ENCODE measurements at regions not wholly inside any gene's neighbourhood (a gene's known extent, or its start where the extent isn't known, plus 50 kb on each side); places are given as distances from the start of the nearest gene placed in this dataset.
A peak's percentile ranks its signal among the peaks of the same experiment; 100 is the strongest.

DNA sequence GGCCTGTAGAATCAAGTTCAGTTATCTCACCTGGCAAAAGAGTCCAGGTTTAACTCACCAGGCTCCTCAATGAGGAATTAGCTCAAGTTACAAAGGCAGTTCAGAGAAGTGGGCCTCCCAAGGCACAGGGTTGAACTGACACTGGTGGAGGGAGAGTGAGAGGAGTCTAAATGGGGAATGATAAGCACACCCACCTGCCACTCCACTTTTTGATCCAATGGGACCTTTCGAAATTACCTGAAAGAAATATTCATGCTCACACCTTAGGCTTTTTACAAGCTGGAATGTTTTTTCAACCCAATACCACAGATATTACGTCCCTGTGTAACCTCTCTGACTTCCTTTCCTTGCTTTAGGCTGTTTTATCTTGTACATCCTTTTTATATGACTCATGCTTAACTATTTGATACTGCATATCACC lies 642.7 kb upstream of the TENM4 start:
- no peak for ATAC-seq
- DNase-seq (ENCODE audit: missing footprints) = no peak
- intact Hi-C loops (cut with DNase I) = no loop called here

DNA sequence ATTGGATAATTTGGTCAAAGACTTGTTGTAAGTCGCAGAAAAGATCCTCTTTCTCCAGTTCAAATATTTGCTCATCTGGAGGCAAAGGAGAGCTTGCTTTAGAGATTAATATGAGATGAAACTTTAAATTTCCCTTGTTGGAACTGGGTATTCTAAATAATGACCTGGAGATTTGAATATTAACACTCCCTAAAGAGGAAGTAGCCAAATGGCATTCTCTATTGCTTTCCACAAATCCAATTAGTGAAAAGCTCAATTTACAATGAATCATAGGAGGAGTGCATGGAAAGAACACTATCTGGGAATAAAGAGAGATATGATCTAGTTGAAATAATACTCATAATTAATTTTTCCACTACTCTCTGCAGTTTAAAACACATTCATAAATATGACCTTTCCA lies 641.6 kb upstream of the TENM4 start:
- DNase-seq (ENCODE audit: missing footprints) (no peak), ATAC-seq (no peak)
- intact Hi-C loops (cut with DNase I) = no loop called here

DNA sequence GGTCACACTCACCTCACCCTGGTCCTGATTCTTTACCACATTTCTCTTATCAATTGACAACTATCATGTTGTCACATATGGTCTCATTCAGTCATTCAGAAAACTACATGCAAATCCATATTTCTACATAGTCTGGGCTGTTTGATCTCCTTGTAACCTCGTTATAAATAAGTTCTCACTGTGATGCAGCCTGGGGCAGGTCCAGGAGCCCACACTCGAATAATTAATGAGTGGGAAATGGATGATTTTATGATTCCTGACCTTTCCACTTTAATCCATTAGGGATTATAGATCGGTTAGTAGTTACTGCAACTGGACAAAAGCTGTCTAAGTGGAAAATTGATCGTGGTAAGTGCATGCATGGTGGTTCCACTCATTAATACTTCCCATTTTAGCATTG lies 636.3 kb upstream of the TENM4 start:
- intact Hi-C loops (cut with DNase I) = no loop called here
- DNase-seq (ENCODE audit: missing footprints) = no peak
- no peak for ATAC-seq

DNA sequence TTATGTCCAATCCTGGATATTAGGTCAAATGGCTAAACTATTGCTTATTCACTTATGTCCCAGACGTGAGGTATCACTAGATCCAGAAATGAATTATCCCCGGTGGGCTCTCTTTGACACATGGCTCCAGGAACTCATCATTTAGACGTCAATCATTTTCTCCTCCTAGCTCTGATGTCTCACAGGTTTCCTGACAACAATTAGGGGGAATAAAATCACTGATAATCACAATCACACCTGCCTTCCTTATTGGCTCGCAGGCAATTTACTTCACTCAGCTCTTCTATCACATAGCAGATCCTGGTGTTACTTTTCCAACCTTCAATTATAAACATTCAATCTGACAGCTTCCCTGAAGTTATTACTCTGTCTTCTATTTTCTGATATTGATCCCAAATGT lies 634.0 kb upstream of the TENM4 start:
- DNase-seq (ENCODE audit: missing footprints) (no peak), ATAC-seq (no peak)
- intact Hi-C loops (cut with DNase I) = no loop called here

DNA sequence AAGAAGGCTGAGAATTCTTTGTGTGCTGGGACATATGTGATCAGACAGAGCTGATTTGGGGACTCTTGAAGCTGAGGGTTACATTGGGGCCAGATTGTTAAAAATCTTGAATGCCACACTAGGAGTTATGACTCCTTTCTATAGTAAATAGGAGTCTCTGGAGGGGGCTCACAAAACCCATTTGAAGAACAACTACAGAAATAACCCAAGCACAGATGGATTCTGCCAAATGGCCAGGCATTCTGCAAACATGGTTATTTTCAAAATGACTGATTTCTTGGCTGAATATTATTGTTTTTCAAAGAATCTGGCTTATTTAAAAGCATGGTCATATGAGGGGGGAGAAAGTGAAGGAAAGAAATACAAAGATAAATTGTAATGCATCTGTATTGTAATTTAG lies 625.5 kb upstream of the TENM4 start:
- intact Hi-C loops (cut with DNase I) = no loop called here
- ATAC-seq = no peak
- no peak for DNase-seq (ENCODE audit: missing footprints)

DNA sequence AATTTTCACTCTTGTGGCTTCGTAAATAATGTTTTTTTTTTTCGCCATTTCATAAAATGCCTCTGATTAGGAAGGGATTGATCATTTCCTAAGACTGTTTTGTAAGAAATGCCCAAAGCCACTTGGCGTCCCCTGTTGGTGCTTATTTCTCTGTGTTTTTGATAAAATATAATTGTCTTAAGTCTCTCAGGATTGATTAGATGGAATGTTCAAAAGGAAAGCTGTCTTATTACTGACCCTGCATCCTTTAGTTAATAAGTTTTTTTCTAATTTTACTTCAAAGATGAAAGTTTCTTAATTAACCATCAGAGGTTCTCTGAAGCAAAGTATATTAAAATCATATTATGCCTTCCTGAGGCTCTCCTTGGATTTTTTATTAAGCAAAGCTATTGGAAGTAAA lies 624.3 kb upstream of the TENM4 start:
- ATAC-seq (no peak), DNase-seq (ENCODE audit: missing footprints) (no peak)
- intact Hi-C loops (cut with DNase I) = no loop called here

DNA sequence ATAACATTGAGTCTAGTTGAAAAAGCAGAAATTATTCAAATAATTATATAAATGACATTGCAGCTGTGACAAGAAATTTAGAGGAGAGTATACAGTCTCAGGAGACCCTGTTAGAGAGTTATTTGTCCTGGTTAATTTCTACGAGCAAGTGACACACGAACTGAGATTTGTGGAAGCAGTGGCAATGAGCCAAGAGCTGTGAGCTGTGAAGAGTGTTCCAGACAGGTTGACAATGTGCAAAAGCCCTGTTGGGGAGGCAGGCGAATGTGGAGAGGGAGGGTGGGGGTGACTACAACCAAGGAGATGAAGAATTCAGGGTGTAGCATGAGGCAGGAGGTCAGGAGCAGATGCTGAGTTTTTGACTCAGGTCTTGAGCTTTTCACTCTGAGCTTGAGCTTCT lies 620.2 kb upstream of the TENM4 start:
- DNase-seq (ENCODE audit: missing footprints) (no peak), ATAC-seq (no peak)
- intact Hi-C loops (cut with DNase I) = no loop called here

DNA sequence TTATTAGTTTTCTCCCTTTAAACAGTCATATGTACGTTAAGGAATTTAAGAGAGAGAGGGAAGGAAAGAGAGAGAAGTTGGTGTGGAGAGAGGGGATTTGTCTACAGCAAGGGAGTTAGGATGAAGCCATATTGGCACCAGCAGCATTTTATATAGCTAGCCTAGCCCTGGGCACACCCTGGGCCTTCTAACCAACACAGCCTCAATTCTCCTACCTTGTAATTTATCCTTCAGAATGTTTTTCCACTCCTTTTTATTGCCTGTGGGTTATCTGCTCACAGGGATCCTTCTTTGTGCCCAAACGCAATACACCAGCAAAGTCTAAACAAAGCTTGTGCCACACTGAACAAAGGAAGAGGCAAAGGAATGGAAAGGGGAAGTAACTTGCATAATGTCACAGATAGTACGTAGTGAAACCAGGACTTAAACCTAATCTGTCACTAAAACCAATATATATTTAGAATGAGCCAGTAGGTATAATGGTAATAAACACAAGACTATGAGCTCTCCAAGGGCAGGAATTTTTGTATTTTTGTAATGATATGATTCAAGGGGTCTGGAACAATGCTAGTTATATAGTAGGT lies 613.8 kb upstream of the TENM4 start:
- intact Hi-C loops (cut with DNase I) = no loop called here
- ATAC-seq = no peak

DNA sequence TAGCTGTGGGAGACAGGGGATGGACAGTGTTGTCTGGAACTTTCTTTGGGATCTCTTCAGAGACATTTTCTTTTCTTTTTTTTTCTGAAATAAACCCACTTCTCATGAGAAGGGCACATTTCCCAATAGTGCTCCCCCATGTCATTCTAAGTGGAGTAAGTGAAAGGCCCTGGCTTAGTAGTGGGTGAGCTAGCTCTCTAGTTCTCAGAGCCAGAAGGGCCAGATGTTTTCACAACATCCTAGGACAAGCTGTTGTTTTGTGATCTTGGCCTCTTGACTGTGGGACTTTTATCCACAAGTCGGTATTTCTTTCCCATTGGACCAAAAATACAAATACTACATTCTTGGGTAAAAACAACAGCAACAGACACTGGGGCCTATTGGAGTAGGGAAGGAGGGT lies 607.7 kb upstream of the TENM4 start:
- ATAC-seq (peak; percentile 82), DNase-seq (ENCODE audit: missing footprints) (no peak)
- intact Hi-C loops (cut with DNase I) = no loop called here

More for the DNA sequence above, 613.8 kb upstream of the TENM4 start:
- no peak for DNase-seq (ENCODE audit: missing footprints)

DNA sequence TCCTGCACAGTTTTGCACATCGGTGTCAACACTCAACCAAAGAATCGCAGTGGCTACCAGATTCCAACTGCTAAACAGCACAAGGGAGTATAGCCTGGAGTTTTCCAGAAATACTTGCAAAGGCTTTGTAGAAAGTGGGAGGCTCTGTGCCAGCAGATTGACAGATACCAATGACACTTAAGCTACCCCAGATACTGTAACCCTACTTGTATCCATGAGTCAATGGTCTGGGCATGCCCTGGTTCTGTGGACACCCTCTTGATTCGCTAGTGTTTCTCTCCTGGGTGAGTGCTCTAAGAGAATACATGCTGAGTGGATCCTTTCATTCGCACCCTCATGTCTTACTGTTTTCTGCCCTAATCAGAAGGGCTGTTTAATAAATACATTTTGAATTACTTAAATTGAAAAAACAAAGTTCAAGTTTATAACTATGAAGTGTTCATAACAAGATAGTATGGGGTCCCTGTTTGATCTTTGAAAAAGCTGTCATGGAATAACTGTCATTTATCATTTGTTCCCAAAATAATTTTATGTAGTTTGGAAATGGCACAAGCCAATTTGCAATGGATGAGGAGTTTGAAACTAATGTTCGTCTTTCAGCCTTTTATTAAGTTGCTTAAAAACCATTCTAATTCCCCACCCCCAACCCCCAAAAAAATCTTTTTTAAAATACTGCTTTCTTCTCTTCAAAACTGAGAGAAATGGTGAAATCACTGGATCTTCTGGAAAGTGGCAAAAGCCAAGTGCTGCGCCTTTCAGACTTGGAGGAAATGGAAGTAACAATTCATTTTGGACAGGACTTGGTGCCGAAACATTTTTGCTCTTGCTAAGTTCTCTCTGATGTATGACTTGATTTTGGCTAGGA lies 600.5 kb upstream of the TENM4 start:
- intact Hi-C loops (cut with DNase I) = no loop called here
- no peak for DNase-seq (ENCODE audit: missing footprints)
- ATAC-seq = no peak

DNA sequence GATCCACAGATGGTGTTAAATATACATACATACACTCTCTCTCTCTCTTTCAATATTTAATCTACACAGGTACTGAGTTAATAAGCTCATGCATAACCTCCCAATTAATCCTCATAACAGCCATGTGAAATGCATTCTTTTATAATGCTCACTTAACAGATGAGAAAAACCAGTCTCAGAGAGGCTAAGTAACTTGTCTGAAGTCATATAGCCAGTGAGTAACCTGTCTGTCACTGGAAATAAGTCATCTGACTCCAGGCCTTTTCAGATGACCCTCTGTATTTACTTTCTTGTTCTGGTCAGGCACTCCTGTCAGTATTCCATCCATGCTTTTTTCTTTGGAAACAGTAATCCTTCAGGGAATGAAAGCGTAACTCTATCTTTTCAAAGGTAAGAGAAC lies 594.0 kb upstream of the TENM4 start:
- ATAC-seq (no peak), DNase-seq (ENCODE audit: missing footprints) (no peak)

DNA sequence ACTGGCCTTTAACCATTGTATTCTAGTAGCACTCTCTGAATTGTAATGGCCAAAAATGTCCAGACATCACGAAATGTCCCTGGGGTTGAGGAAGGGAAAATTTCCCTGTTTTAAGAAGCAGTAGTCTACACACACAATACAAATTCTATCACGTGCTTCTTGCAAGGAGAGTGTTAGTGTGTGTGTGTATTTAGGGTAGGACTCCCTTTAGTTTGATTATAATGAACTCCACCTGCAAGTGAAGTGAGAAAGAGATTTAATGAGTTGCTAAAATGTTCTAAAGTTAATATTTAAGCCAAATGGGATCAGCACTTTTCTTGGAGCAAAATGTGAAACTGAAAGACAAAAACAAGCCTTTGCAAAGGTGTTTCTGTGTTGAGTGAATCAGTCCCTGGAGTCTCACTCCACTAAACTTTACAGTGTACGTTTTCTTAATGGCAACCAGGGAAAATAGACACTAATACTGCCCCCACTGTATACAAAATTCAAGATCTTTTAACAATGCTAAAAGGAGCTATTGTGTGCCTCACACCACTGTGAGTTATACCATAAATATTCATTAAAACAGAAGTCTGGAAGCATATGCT lies 590.3 kb upstream of the TENM4 start:
- DNase-seq (ENCODE audit: missing footprints) (no peak), ATAC-seq (no peak)
- intact Hi-C loops (cut with DNase I) = no loop called here

More for the DNA sequence above, 594.0 kb upstream of the TENM4 start:
- intact Hi-C loops (cut with DNase I) = no loop called here

DNA sequence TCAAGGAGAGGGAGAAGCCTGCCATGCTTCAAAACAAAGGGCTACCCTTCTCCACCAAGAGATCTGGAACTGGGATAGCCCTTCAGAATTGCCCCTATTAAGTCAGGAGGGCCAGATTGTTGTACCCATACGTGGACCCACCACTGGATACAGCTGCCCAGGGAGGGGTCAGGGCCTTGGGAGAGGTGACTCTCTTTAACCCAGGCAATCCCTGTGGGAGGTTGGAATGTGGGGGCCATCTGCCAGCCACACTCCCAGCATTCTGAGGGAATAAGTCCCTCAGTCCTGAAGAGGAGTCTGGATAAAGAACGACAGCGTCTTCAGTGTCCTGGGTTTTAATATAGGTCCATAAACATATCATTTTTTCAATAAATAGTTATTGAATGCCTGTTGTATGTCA lies 588.2 kb upstream of the TENM4 start:
- intact Hi-C loops (cut with DNase I) = no loop called here
- DNase-seq (ENCODE audit: missing footprints) (no peak), ATAC-seq (no peak)

DNA sequence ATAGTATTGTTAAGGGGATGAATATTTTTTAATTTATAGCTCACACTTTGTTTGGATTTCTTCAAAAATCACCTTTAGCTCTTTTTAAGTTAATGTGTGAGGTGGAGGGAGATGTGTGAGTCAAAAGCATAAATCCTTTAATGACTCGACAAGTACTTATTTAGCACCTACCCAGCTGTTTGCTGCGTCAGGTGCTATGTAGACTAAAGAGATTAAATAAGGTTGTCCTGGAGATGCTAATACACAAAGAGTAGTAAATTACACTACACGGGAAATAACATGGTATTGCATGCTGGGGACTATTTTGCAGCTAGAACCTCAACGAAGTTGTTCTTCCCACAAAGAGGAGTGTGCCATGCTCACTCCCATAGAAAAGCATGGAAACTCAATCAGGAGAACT lies 583.3 kb upstream of the TENM4 start:
- ATAC-seq (no peak), DNase-seq (ENCODE audit: missing footprints) (no peak)
- intact Hi-C loops (cut with DNase I) = no loop called here

DNA sequence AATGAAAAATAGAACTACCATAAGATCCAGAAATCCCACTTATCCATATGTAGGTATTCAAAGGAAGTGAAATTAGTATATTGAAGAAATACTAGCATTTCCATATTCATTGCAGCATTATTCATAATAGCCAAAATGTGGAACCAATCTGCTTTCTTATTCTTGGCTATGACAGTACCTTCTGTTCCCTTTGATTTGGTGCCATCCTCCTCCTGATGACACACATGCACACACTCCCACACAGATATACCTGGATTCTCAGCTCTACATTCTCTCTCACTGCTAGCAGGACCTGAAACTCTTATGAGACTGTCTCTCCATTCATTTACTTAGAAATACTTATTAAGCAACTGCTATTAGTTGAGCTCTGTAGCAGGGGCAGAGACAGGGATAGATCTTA lies 582.6 kb upstream of the TENM4 start:
- intact Hi-C loops (cut with DNase I) = no loop called here
- DNase-seq (ENCODE audit: missing footprints) (no peak), ATAC-seq (no peak)

DNA sequence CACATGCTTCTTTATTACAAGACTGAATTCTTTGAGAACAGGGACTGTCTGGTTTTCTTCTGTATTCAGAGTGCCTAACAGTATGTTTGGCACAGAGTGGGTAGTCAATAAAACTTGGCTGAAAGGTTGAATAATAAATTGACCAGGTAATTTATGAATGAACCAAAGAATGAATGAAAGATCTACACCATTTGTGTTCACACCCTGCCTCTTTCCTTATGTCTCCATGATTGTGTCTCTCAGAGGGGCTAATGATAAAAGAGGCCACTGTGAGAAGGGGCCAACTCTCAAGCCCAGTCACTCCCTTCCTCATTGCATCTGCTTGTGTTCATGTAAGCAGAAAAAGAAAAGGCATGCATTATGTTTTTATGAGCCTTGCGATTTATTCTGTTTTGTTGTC lies 569.7 kb upstream of the TENM4 start:
- DNase-seq (ENCODE audit: missing footprints) = no peak
- intact Hi-C loops (cut with DNase I) = no loop called here
- no peak for ATAC-seq

DNA sequence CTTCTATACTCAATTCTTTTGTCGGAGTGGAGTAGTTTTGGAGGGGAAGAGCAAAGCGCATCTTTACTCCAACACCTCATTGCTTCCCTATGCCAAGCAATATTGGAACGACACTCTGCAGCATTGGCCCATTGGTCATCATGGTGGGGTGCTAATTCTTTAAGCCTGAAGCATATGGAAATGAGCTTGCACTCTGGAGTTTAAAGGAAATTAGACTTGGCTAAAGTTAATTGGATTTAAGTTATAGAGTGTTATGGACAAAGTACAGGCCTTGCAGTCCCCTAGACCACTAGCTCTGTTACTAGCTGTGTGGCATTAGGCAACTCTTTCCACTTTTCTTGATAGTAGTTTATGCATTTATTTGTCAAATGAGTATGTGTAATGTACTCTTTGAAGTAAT lies 568.3 kb upstream of the TENM4 start:
- ATAC-seq (no peak), DNase-seq (ENCODE audit: missing footprints) (no peak)
- intact Hi-C loops (cut with DNase I) = no loop called here

DNA sequence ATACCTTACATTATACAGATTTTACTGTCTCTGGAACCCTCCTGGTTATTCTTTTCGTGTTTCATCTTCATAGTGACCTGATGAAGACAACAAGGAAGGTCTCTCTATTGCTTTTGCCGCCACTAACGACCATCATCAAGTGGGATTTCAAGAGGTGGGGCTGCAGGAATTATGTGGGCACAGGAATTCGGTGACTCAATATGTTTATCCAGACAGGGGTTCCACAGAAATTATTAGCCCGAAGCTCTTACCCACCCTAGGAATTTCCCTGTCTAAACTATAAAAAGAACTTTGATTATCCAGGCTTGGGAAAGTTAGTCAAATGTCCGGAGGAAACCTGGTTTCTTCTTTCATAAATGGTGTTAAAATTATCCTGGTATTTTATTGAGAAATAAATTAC lies 566.8 kb upstream of the TENM4 start:
- no peak for ATAC-seq
- DNase-seq (ENCODE audit: missing footprints) = no peak
- intact Hi-C loops (cut with DNase I) = no loop called here

DNA sequence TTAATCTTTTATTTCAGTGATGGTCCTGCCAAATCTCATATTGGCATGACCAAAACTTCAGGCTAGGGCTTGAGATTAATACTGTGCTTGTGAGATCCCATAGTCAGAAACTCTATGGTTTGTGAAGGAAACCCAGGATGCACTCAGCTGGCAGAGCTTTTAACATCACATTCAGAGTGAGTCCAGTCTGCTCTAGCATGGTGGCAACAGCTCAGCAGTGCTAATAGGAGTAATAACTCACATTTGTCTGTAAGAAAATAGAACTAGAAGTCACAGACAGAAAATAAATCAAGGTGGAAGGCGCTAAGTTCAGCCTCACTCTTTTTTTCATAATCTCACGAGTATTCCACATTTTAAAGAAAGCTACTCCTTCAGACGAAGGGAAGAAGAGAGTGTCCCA lies 549.3 kb upstream of the TENM4 start:
- DNase-seq (ENCODE audit: missing footprints) (no peak), ATAC-seq (no peak)
- intact Hi-C loops (cut with DNase I) = no loop called here

DNA sequence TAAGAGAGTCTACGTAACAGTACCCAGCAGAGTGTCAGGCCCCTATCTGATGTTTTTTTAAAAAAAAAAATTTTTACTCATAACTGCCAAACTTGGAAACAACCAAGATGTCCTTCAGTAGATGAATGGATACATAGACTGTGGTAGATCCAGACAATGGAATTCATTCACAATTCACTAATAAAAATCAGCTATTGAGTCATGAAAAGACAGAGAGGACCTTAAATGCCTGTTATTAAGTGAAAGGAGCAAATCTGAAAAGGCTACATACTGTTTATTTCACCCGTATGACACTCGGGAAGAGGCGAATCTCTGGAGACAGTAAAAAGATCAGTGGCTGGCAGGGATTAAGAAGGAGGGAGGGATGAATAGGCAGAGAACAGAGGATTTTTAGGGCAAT lies 541.4 kb upstream of the TENM4 start:
- DNase-seq (ENCODE audit: missing footprints) = no peak
- intact Hi-C loops (cut with DNase I) = no loop called here
- ATAC-seq = no peak
